ENCODE measurements at regions not wholly inside any gene's neighbourhood (a gene's known extent, or its start where the extent isn't known, plus 50 kb on each side); places are given as distances from the start of the nearest gene placed in this dataset.
A peak's percentile ranks its signal among the peaks of the same experiment; 100 is the strongest.
"Not testable (repeated sequence)": the region's sequence is repeated elsewhere in the genome, so short reads cannot be mapped to it uniquely, and the experiment has no call there.

GRCh38 chr13:44868397-44868796 is 120.9 kb downstream of the NUFIP1 start:
- H3K4me3 ChIP-seq = no peak overlapping the region
- H3K36me3 ChIP-seq = no peaks in the 10 kb centered on the region
- H3K27me3 ChIP-seq = no peaks in the 10 kb centered on the region
- H3K27ac ChIP-seq = peak overlapping the region; percentile 66 to 77
- no peak for TF ChIP-seq CTCF (IDR thresholded peaks at IDR 0.05)
- no peak for TF ChIP-seq POLR2A (IDR thresholded peaks at IDR 0.05)
- intact Hi-C loops (cut with DNase I; ENCODE audit: low total_unique reads) = no loop called here
- peaks cover 0 to 4% of the 10 kb centered on the region in 2 donors for H3K4me1 ChIP-seq
- DNase-seq = no peak
- H3K9me3 ChIP-seq = no peaks in the 10 kb centered on the region

DNA sequence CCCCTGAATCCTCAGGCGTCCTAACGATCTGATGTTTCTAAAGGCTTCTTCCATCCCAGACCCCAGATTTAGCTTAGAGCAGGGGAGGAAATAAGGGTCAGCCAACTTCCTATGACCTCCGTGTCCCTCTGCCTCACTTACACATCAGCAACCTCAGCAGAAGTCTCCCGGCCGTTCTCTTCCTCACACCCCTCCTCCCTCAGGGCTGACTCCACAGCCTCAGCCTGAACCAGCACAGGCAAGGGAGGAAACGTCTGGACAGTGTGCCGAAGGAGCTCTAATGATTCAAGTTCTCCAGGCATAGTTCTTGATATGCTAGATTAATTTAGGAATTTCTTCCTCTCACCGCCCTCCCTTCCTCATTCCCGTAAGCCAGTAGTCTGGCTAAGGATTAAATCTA is 121.4 kb downstream of the NUFIP1 start:
- Histone ChIP-seq H3K27me3 (no peaks in the 10 kb centered on the region), H3K9me3 (no peaks in the 10 kb centered on the region), H3K27ac (peak overlapping the region; percentile 66 to 77), H3K4me3 (no peak overlapping the region), H3K36me3 (no peaks in the 10 kb centered on the region), H3K4me1 (peaks cover 0 to 4% of the 10 kb centered on the region in 2 donors)
- intact Hi-C loops (cut with DNase I; ENCODE audit: low total_unique reads) = no loop called here
- DNase-seq = peak; percentile 43 to 69
- TF ChIP-seq POLR2A (IDR thresholded peaks at IDR 0.05) (no peak), CTCF (IDR thresholded peaks at IDR 0.05) (no peak)

DNA sequence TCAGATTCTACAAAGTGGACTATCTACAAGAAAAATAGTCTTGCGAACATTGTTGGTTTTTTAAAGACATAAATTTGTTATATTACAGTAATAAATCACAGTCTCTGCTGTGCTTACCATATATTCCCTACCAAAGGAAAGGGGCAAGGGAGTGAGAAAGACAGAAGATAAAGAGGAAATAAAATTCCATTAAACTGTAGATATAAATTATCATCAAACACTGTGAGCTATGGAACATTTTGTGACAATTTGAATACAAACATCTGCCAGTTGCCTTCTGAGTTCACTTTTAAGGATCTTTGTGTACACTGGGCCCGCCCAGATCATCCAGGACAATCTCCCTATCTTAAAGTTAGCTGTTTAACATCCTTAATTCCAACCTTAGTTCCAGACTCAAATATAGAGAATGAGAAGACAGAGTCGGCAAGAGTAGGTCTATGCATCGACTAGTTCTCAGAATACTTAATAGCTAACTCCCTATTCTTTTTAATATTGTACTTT is 122.8 kb downstream of the NUFIP1 start:
- Histone ChIP-seq H3K36me3 (no peaks in the 10 kb centered on the region), H3K27ac (peak overlapping the region; percentile 66 to 77), H3K4me1 (peaks cover 0 to 4% of the 10 kb centered on the region in 2 donors), H3K9me3 (no peaks in the 10 kb centered on the region), H3K4me3 (no peak overlapping the region), H3K27me3 (no peaks in the 10 kb centered on the region)
- peak in 1 of 2 donors; percentile 65 for DNase-seq
- TF ChIP-seq POLR2A (IDR thresholded peaks at IDR 0.05) = no peak
- no peak for TF ChIP-seq CTCF (IDR thresholded peaks at IDR 0.05)
- intact Hi-C loops (cut with DNase I; ENCODE audit: low total_unique reads) = no loop called here

DNA sequence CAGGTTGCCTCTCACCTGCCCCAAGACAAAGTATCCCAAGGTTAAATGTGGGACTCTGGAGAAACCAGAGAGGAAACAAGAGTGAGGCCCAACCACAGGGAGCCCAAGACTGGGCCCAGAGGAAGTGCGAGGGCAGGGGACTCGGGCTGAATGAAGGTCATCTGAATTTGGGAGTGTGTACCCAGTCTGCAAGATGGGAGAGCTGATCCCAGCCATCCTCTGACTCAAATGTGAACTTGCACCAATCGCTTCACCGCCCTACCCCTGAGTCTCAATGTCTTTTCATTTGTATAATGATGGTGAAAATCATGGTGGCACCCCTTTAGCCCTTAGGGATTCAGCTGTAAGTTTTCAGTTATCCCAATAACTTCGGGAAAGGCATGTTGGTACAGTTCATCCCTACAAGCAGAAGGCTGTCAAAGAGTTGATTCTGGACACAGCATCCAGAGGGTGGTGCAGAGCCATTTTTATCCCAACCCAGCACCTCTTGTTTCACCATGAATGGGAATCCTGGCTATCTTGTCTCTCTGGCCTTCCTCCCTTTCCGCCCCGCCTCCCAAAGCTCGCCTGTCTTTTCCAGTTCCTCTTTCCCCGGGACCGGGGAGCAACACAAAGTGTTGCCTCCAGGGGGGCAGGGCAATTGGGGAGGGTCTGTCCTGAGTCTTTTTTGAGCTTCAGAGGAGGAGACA is 123.4 kb downstream of the NUFIP1 start:
- H3K9me3 ChIP-seq = no peaks in the 10 kb centered on the region
- H3K27me3 ChIP-seq = no peaks in the 10 kb centered on the region
- intact Hi-C loops (cut with DNase I; ENCODE audit: low total_unique reads) = no loop called here
- no peaks in the 10 kb centered on the region for H3K36me3 ChIP-seq
- TF ChIP-seq POLR2A (IDR thresholded peaks at IDR 0.05) (no peak), CTCF (IDR thresholded peaks at IDR 0.05) (peak in 2 of 4 experiments; percentile 8 to 30)
- peak overlapping the region; percentile 55 to 77 for H3K27ac ChIP-seq
- peak; percentile 75 to 83 for DNase-seq
- no peak overlapping the region for H3K4me3 ChIP-seq
- peaks cover 0 to 4% of the 10 kb centered on the region in 2 donors for H3K4me1 ChIP-seq

DNA sequence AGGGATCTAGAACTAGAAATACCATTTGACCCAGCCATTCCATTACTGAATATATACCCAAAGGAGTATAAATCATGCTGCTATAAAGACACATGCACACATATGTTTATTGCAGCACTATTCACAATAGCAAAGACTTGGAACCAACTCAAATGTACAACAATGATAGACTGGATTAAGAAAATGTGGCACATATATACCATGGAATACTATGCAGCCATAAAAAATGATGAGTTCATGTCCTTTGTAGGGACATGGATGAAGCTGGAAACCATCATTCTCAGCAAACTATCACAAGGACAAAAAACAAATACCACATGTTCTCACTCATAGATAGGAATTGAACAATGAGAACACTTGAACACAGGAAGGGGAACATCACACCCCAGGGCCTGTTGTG is 125.6 kb downstream of the NUFIP1 start:
- H3K4me1 ChIP-seq; H3K27ac ChIP-seq; H3K36me3 ChIP-seq; H3K9me3 ChIP-seq; H3K4me3 ChIP-seq; H3K27me3 ChIP-seq; DNase-seq; intact Hi-C loops (cut with DNase I; ENCODE audit: low total_unique reads): not testable (repeated sequence)
